NCI-H446 (cell line): ENCODE measurements at regions not wholly inside any gene's neighbourhood (a gene's known extent, or its start where the extent isn't known, plus 50 kb on each side); places are given as distances from the start of the nearest gene placed in this dataset.
"Not testable (repeated sequence)": the region's sequence is repeated elsewhere in the genome, so short reads cannot be mapped to it uniquely, and the experiment has no call there.

ENCODE experiments used
- DNase-seq, 2 experiments: peaks; one replicate each; lab custom pipeline; 2025; lab: John Stamatoyannopoulos, UW

DNA sequence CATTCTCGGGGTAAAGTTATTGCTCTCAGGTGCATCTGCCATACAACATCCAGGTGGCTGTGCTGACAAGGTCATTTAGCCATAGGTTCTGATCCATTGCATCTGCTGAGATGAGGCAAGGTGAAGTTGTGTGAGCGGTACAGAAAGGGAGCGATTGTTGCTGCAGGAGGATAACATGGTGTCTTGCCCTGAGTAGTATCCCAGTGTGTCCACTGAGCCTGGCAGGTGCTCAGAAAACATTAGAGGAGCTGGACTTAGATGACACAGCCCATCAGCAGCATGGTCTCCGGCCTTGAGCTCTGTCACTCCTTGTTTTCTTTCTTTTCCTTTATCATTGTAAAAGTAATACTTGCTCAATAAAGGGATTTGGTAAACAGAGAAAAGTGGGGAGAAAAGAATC lies 161.1 kb upstream of the ATP10A start:
- no peak for DNase-seq

DNA sequence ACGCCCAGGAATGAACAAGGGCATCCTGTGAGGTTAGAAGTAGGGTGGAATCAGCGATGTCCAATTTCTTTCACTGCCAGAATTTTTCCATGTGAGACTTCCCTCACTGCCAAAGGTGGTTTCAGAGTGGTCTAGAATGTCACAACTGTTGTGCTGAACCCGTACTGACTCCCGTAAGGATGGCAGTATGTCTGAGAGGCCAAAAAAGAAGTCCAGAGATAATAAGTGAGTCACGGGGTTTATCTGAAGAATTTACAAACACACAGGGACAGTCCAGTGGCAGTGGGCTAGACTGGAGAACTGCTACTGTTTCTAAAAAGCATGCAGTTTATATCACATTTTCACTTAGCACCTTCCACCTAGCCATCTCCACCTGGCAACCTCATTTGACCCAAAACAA lies 160.6 kb upstream of the ATP10A start:
- DNase-seq: no peak

DNA sequence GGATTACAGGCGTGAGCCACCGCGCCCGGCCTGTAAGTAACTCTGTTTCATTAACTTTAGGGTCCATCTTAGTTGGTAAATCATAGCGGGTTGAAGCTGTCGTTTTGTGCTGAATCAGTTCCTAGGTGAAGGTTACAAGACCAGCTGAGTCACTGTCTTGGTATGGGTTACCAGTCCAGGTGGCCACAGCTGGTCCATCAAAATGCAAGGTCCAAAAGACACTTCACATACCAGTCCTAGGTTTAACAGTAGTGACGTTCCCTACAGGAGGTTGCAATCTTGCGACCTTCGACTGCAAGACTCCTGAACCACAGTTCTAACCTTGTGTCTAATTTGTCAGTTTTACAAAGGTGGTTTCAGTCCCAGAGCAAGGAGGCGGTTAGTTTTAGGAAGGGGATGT lies 160.1 kb upstream of the ATP10A start:
- DNase-seq: no peak

DNA sequence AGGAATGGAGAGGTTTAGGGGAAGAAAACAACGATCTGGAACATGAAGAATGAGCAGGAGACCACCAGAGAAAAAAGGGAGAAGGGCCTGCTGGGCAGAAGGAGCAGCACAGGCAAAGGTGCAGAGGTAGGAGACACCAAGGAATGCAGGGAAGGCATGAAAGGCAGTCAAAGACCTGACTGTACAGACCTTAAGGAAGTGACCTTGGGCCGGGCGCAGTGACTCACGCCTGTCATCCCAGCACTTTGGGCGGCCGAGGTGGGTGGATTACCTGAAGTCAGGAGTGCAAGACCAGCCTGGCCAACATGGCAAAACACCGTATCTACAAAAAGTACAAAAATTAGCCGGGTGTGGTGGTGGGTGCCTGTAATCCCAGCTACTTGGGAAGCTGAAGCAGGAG lies 157.7 kb upstream of the ATP10A start:
- DNase-seq: no peak

DNA sequence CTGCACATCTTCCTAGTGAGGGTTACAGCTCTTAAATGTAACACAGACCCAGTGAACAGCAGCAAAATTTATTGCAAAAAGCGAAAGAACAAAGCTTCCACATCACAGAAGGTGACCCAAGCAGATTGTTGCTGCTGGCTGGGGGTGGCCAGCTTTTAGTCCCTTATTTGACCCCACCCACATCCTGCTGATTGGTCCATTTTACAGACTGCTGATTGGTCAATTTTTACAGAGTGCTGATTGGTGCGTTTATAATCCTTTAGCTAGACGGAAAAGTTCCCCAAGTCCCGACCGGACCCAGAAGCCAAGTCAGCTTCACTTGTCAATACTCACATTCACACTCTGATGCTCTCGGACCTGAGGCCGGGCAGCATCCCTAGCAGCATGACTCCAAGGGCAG lies 154.5 kb upstream of the ATP10A start:
- no peak for DNase-seq

DNA sequence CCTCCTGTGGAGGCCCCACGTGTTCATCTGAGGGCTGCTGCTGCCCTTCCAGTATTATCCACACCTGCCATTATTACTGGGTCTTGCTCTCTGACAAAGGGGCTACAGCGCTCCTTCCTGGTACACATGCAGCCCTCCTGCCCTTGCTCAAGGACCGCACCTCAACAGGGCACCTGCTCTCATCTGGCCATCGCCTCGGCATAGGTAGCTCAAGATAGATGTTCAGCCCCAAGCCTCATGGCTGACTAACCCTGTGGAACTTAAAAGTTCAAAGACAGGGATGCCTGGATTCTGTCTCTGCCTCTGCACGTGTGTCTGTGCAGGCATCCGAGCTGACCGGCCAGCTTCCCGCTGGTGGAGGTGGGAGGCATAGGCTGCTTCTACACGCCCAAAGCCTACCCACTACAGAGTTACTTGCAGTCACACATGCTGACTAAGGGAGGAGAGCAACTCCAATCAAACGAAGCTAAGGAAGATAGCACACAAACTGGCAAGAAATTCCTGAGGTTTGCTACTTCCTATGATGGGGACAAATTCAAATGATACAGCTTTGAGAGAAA lies 152.5 kb upstream of the ATP10A start:
- no peak for DNase-seq

DNA sequence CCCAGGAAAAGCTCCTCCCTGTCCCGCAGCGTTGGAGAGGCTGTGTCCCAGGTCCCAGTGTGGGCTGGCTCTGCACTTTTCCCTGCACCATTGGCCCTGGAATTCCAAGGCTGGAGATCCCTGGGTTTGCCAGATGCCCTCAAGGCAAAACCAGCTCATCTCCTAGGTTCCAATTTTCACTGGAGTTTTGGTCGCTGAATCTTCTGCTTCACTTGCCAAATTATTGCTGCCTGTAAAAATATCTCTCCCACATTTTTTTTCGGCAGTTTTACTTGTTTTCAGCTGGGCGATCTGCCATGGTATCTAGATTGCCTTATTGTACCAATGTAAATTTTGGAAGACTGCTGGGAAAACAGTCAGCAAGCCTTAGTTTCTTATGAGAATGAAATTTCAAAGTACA lies 150.9 kb upstream of the ATP10A start:
- no peak for DNase-seq

DNA sequence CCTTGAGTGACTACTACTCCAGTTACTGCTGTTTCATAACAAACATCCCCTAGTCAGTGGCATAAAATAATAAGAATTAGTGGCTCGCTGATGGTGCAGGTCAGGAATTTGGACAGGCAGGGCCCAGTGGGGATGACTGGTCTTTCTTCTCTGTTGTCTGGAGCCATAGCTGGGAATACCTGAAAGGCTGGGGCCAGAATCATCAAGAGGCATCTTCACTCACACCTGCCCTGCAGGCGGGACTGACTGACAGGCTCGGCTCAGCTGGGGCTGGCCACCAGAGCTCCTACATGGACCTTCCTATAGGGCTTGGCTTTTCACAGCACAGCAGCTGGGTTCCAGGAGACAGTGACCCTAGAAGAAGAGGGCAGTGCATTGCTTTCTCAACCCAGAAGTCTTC lies 148.8 kb upstream of the ATP10A start:
- no peak for DNase-seq

DNA sequence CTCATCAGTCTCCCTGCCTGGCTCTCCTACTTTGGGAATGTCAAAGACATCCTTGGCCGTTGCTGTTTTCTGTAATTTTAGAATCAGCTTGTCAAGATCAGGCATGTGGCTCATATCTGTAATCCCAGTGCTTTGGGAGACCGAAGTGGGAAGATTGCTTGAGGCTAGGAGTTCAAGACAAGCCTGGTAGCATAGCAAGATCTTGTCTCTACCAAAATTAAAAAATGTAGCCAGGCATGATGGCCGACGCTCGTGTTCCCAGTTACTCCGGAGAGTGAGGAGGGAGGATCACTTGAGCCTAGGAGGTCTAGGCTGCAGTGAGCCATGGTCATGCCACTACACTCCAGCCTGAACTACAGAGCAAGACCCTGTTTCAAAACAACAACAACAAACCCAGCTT lies 144.0 kb upstream of the ATP10A start:
- no peak for DNase-seq

DNA sequence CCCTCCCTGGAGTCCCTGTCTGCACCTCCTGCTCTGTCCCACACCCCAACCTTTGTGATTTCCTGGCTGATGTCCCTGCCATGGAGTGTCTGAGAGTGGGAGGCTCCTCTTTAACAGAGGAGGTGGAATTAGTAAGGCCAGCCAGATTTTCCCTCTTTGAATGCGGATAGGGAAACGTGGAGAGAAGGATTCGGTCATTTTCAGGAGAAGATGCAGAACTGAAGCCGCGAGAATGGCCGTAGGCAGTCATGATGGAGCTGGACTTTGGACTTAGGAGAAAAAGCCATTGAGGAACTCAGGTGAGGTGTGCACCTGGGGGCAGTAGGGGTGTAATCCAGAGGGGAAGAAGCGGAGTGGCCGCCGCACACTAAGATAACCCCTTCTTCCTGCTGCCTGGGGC lies 138.1 kb upstream of the ATP10A start:
- no peak for DNase-seq

DNA sequence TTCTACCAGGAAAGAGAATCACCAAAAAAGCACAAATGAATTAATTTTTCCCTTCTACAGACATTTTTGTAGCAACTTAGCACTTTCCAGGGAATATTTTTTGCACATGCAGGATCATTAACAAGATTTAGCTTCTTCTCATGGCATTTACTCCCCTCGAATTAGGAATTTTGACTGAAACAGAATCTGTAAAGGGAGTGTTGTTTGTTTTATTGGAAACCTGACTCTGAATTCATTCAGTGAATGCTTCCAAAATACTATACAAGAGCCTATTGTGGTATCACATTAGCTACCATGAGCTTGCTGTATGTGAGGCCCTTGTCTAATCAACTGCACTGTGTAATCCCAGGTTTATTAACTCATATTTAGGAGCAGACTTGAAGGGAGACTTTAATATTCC lies 130.4 kb upstream of the ATP10A start:
- DNase-seq: no peak

DNA sequence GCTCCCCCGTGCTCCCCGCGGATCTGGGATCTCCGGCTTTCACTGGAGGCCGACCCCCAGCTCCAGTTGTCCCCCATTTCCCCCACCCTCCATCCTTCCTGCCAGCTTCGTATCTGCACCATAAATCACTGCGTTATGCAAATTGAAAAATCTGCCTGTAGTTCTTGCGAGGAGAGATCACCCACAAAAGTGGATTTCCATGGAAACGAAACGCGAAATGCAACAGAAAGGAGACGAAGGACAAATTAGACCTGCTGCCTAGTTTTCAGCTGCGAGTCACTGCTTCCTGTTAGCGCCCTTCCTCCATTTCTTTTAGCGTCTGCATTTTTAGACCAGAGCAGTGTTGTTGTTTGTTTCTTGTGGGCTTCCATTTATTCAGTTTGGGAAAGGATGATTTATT lies 127.1 kb upstream of the ATP10A start:
- no peak for DNase-seq

DNA sequence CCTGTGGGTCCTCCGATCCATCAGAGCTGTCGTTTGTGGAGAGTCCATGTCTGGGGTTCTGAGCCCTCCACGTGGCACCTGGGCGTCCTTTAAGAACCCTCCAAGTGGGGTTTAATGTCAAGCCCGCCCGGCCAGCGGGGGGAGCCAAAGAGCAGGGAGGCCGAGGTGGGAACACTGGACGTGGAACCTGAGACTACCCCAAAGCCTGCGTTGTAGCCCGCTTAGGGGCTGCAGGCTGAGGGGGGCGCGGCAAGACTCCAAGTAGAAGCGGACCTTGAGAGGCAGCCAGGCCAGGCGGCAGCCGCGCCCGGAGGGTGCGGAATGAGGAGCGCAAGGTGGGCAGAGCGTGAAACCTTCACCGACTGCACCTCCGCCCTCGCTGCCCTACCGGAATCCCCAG lies 126.2 kb upstream of the ATP10A start:
- DNase-seq: no peak

DNA sequence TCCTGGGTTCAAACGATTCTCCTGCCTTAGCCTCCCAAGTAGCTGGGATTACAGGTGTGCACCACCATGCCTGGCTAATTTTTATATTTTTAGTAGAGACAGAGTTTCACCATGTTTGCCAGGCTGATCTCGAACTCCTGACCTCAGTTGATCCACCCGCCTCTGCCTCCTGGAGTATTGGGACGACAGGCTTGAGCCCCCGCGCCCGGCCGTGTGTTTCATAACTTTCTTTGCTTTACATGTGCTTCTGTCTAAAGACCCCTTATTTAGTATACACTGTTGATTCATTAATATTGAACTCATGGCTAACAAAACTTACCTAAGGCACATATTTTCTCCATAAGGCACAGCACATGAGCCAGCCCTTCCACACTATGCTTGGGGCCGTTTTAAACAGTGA lies 125.6 kb upstream of the ATP10A start:
- DNase-seq: not testable (repeated sequence)

DNA sequence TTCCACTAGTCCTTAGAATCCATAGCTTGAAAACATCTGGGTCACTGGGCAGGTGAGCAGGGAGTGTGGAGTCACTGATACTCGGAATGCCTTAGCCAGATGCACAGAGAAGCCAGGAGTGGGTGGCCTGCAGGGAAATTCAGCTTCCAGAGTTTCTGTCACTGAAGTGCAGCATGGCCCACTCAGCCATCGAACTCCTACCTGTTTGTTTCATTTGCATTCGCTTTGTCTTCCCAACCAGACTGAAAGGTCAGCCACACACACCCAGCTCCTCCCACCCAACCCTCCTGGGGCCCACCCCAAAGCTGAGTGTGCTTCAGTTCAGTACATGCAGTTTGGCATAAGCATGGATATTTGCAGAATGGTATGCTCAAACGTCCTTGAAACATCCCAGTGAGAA lies 124.5 kb upstream of the ATP10A start:
- DNase-seq: no peak

DNA sequence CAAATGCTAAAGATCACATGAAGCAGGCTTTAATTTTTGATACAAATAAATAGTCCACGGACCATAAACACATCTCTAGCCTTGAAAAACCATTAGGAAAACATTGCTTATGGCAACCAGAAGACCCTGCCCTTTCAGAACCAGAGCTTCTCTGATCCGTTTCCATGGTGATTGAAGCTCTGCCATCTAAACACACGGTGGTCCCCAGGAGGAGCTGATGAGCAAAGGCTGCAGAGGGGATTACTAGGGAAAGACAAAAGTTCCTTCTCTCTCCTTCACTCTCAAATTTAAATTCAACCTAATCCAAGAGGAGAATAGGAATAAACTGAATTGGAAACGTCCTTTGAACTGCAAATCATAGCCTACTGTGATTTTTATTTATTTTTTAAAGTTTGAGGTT lies 122.0 kb upstream of the ATP10A start:
- no peak for DNase-seq

DNA sequence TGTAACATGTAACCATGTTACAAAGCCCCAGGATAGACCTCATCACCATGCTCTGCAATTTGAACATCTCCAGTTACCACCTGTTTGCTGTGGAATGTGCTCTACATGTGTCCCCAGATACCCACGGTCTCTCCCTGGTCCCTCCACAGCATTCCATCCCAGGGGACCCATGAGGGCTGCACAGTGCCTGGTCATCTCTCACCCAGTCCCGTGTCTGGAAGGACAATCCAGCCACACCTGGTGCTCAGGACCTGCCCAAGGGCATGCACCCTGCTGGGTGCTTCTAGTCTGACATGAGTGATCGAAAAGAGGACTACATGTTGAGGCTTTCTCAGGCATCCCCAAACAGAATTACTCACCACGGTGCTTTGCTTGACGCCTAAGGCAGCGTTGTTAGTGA lies 119.6 kb upstream of the ATP10A start:
- DNase-seq: no peak

DNA sequence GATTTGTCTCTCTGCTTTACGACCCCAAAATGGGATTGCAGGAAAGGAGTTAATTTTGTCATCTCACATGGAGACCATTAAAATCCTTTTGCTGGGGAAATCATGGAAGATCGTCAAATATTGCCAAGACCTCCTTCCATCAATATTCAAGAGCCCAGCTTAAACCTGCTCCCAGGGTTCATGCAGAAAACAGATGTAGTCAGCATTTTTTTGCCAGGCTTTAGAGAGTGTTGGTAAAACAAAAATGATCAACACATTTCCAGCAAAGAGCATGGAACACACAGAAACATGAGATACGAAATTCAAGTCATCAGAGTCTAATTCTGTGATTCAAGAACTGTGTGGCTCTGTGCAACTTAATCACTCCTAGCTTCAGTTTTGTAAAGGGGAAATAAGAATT lies 118.0 kb upstream of the ATP10A start:
- DNase-seq: no peak

DNA sequence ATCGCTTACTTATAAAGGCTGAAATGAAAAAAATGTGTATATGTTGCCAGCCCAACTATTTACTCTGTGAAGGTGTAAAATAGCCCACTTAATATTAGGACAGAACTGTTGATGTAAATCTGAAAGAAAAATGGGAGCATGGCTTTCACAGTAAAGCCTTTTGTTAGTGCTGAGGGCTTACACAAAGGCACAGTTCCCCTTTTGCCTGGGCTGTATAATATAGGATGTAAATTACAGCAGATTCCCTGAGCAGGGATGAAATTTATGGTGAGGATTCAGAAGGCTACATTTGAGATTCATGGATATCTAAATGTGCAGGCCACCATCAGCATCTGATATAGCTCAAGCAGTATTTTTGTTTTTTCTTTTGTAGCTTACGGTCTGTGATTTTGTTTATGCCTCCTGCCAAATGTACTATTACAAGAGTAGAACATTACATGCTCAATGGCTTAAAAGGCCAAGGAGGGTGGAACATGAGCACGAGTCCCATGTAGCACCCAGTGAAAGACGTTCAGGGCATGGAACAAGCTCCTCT lies 109.1 kb upstream of the ATP10A start:
- no peak for DNase-seq

DNA sequence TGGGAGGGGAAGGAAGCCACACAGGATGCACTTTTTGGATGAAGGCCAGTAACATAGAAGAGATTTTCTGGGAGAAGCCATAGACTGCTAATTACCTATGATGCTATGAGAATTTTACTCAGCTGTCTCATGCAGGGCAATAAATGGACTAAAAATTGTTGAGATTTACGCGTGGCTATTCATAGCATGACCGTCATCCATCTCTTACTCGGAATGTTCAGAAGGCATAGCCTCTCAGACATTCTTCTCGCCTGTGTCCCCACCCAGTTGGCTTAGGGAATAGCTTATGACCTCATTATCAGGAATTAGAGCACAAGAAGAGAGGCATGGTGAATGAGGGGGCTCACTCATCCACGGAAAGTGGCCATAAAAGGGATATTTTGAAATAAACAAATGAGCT lies 107.9 kb upstream of the ATP10A start:
- no peak for DNase-seq

DNA sequence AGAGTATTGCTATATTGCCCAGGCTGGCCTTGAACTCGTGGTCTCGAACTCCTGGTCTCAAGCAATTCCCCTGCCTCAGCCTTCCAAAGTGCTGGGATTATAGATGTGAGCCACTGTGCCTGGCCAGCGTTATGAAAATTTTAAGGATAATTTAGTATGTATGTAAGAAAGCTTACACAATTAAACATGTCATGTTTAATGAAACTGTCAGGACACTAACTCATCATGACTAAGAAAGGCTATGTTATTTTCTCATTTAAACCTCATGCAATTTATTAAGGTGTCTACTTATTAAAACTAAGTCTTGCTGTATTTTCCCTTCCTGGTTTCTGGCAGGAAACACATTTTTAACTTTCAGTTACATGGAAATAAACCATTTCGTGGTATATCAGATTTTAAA lies 106.8 kb upstream of the ATP10A start:
- no peak for DNase-seq

DNA sequence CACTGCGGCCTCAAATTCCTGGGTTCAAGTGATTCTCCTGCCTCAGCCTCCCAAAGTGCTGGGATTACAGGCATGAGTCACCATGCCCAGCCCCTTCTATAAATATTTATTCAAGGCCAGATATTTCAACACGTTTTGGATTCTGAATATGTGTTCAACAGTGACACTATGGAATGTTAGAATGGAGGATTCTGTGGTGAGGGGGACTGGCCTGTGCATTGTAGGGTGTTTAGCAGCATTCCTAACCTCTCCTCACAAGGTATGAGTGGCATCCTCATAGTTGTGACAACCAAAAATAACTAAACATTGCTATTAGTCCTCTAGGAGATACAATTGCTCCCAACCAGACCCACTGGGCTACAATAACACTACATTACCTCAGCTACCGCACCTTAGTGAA lies 104.0 kb upstream of the ATP10A start:
- DNase-seq: no peak

DNA sequence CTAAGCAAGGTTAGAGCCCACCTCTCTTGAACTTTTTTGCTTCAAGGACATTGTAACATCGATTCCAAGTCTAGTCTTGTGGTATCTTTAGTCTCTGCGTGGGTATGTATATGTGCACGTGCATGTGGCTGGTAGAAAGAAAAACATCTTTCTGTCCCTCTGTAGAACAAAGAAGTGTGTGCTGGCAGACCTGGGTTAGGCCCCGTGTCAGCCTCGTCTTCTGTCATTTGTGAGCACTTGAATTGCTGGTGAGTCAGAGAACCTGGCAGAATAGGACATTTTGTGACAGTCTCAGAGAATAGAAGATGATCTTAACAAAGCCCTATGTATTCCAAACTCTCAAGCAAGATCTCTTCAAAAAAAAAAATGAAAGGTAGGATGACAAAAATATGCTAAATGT lies 102.2 kb upstream of the ATP10A start:
- no peak for DNase-seq

DNA sequence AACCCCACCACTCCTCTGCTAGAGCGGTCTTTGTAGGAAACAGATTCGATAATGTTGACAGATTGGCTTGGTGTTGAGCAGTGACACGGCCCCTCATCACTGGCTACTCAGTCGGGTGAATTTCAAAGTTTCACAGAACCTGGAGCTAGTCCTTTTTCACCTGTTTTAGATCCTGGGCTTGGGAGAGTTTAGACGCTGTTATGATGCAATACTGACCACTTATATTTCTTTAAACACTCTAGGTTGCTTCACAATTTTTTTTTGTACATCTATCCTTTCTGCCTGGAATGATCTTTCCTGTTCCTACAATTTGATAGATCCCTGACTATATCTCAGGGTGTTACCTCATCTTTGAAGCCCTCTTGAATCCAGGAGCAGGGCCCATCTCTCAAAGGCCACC lies 97.1 kb upstream of the ATP10A start:
- no peak for DNase-seq

DNA sequence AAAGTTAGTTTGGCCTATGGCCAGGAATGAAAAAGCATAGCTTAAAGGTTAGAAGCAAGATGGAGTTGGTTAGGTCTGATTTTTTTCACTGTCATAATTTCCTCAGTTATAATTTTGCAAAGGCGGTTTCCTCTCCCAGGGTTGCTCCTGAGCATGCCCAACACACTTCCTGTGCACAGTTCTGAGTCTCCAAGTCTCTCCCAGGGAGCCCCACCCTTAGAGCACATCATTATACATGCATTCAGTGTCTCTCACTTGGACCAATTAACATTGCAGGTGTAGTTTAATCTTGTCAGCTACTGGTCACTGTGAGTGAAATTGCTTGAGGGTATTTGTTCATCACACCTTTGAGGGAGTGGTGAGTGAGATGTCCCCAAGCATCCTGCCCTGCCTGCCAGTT lies 96.0 kb upstream of the ATP10A start:
- no peak for DNase-seq
